Stimulated activated CD8-positive, alpha-beta memory T cell treated with anti-CD3 and anti-CD28 coated beads, Interleukin-7, amount 100 ng/mL, for 1 hour (primary cell): ENCODE measurements at regions not wholly inside any gene's neighbourhood (a gene's known extent, or its start where the extent isn't known, plus 50 kb on each side); places are given as distances from the start of the nearest gene placed in this dataset.

ENCODE experiments used
- DNase-seq, 2 donors: peaks; one replicate each; pipeline ENCODE4 v3.0.0-alpha.2; 2020; ENCODE audit warnings: low read depth in 2 of 2

GRCh38 chr1:29784276-29785136 lies 548.2 kb downstream of the PTPRU start:
- no peak for DNase-seq

DNA sequence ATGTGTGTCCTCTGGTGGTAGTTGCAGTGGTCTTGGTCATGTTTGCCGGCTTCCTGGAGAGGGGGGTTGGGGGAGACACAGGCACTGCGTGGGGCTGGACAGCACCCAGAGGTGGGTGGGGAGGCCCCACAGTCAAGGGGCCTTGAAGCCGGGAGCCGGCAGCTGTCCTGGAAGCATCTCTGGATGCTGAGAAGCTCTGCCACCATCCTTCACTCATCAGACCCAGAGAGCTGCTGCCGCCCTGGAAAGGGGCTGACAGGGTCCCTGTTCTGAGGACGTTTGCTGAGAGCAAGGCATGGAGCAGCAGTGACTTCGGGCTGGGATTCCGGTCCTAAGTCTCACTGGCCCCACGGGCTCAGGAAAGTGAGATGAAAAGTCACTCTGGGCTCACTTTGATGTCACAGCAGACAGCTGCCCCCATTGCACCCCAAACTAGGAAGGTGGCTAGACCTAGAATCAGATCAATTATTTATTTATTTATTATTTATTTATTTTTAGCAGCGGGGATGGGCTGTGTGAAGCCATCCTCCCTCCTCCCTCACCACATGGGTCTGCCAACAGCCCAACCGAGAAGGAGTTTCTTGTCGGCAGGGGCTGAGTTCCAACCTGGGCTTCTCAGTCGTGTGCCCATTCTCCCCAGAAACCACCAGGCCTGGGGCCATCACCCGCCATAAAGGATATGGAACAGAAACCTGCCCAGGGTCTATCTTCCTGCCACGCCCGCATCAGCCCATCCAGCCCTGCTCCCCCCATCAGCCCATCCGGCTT lies 547.4 kb downstream of the PTPRU start:
- no peak for DNase-seq

GRCh38 chr1:29782846-29783507 lies 546.7 kb downstream of the PTPRU start:
- DNase-seq, result no peak

DNA sequence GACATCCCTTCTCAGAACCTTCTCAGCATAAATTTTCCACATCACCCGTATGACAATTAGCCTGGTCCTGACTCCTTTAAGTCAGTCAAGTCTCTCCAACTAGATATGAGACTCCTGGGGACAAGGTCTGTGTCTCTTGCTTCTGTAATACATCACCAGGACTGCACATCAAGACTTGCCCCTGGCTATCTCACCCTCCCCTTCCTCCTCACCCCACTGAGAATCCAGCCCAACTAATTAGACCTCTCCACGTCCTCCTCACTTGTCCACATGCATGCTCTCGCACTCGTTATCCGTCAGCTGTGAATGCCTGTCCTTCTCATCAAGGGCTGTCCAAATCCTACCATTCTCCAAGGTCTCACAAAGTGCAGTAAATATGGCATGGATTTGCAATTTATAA lies 542.8 kb downstream of the PTPRU start:
- DNase-seq, result no peak

- no peak for DNase-seq
Observed at GRCh38 chr1:29777522-29777921, 541.2 kb downstream of the PTPRU start.

DNA sequence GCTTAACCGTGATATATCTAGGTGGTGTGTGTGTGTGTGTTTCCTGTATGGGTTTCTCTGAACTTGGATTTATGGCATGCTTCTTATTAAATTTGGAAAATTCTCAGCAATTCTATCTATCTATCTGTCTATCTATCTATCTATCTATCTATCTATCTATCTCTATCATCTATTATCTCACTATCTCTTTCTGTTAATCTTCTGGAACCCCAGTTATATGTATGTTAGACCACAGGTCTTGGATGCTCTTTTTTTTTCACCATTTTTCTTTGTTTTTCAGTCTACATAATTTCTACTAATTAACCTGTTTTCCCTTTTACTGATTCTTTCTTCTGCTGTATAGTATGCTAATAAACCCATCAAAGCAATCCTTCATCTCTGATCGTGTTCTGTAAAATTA lies 538.0 kb downstream of the PTPRU start:
- DNase-seq, result no peak

GRCh38 chr1:29772584-29773100 lies 536.3 kb downstream of the PTPRU start:
- DNase-seq, result no peak

- no peak for DNase-seq
Observed at GRCh38 chr1:29767769-29768425, 531.6 kb downstream of the PTPRU start.

- DNase-seq, result no peak
Observed at GRCh38 chr1:29767088-29767685, 530.9 kb downstream of the PTPRU start.

- no peak for DNase-seq
Observed at GRCh38 chr1:29762635-29763034, 526.3 kb downstream of the PTPRU start.

GRCh38 chr1:29761159-29761928 lies 525.0 kb downstream of the PTPRU start:
- no peak for DNase-seq

- DNase-seq, result no peak
Observed at GRCh38 chr1:29760067-29760564, 523.8 kb downstream of the PTPRU start.

DNA sequence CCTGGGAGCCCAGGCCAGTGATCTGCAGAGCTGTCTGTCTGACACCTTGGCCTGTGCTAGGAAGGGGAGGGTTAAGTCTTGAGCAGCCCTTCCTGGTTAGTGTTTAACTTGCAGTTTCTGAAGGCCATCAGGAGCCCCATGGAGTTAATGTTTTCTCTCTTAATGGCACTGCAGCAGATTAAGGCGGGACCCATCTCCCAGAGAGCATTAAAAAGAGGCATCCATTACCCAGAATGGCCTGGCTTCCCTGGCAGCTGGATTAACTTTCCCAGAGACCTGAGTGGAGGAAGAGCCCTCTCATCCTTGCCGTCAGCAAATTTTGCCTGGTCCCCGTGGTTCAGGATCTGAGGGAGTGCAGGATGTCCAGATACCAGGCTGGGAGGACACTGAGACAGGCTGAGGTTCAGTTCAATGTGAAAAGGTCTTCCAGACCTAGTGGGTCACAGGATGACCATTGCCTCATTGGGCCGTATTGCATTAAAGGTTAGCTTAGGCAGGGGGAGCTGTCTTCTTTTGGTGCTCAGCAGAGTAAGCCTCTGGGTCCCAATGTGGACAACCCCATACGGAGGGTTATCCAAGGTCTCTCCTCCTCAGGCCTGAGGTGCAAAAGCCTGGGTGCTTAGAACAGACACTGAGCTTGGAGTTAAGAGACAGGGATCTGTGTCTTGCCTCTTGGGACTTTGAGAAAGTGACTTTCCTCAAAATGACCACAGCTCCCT lies 522.6 kb downstream of the PTPRU start:
- DNase-seq, result no peak

DNA sequence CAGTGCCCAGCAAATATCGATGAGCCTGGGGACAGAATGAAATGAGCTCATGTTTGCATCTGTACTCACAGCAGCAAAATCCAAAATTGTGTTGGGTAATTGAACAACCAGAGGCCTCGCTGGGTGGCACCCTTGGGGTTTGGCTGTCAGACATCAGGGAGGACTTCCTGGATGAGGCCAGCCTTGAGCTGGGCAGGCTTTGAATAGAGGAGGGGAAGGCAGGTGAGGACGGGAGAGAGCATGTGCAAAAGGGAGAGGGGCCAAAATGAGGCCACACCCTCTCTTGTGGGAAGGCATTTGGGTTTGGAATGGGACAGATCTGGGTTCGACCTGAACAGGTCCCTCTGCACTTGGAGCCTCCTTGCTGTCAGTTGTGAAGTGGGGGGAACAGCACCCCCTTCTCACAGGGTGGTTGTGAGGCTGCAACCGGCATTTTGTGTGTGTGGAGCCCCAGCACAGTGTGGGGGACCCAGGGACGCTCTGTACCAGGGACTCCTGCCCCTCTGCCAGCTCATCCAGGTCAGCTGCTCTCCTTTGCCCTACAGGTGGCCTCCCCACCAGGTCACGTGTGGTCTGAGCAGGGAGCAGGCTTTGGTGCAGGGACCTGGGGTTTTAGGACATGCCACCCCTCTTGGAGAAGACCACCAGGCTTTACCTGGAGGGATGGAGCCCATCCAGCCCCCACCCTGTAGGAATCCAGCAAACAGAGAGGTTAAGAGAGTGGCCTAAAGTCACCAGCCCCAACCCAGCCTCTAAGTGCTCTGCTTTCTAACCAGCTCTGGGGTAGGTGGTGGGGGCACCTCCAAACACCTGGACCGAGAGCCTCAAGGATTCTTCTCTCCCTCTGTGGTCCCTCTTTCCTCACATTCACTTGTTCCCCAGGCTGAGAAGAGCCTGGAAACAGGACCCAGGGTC lies 521.8 kb downstream of the PTPRU start:
- no peak for DNase-seq

DNA sequence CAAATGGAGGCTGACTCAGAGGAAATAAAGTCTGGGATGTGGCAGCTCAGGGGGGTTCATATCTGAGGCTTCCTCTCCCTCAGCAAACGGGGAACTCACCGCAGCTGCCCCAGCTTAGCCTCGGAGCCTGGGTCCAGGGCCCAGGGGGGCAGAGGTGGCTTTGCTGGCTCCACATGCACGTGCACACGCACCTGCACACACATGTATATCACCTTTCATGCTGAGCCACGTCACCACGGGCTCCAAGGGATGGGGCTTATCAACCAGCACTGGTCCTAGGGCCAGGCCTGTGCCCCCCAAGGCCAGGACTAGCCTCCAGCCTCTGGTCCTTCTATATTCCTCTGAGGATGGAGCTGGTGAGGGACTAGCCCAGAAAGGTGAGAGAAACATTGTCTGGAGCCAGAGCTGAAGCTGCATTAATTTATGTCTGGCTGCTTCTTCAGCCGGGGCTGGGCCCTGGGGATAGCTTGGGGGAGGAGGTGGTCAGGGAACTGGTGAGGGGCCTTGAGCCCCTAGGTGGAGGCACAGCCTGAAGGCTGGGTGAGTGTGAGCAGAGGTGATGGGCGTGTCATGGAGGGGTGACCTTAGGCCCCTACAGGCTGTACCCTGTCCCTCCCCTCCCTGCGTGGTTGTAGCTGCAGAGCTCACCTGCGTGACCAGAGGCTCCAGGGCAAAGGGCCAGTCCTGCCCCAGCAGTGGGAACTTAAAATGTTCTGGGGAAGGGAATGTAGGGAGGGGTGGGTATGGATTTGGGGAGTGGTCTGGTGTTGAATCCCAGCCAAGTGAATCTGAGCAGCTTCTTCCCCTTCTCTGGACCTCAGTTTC lies 520.8 kb downstream of the PTPRU start:
- no peak for DNase-seq

DNA sequence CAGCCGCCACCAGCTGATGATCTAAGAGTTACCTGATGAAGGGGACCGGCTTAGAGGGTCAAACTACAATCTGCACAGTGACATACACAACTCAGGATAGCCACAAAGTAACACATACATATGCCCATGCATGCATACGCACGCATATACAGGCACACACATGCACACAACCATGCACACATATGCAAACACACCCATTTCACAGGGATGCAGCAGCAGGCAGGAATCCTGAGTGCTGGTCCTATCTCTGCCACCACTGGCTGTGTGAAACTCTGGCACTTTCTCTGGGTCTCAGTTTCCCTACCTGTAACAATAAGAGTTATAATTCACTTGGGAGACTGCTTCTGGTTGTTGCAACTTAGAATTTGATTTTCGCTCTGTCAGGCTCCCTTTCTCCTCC lies 520.2 kb downstream of the PTPRU start:
- DNase-seq, result no peak

DNA sequence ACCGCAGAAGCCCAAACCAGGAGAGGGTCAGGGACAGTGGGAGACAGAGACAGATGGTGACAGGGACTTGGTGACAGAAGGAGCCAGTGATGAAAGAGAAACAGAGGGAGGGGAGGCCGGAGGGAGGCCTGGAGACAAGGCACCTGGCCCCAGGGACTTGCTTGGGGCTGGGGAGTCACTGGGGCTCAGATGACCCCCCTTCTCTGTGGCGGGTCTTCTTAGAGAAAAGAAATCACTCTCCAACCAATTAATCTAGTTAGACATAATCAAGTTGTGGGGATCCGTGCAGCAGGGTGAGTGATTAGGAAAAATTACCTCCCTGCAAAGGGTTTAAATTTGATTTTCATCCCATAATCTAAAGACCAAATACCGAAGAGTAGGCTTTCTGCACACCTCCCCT lies 519.8 kb downstream of the PTPRU start:
- no peak for DNase-seq
